Coronary artery (tissue), 2 donors: ENCODE measurements at regions not wholly inside any gene's neighbourhood (a gene's known extent, or its start where the extent isn't known, plus 50 kb on each side); places are given as distances from the start of the nearest gene placed in this dataset.
A peak's percentile ranks its signal among the peaks of the same experiment; 100 is the strongest.

Experiments
- DNase-seq: peaks from one replicate; pipeline ENCODE4 v3.0.0-alpha.2; 2017; ENCODE audit warnings: low spot score
- H3K27ac ChIP-seq, 2 donors: fragments of 200-600 bp; sonication (generic); one replicate each; pipeline ENCODE4 v1.5.1; 2016 to 2019
- H3K4me3 ChIP-seq: fragments of 200-600 bp; sonication (generic); 2 replicates; pipeline ENCODE4 v1.5.1; 2016; ENCODE audit warnings: mild to moderate bottlenecking, moderate library complexity
- CTCF ChIP-seq: fragments of 200-600 bp; sonication (generic); IDR thresholded peaks from one replicate; pipeline ENCODE4 v1.5.1; 2019; ENCODE audit warnings: antibody characterized with exemption

GRCh38 chr4:26032142-26032541 lies 118.1 kb downstream of the SMIM20 start:
- peak overlapping the region in 1 of 2 donors; percentile 75 for H3K27ac ChIP-seq
- no peak overlapping the region for H3K4me3 ChIP-seq
- no peak for TF ChIP-seq CTCF
- no peak for DNase-seq

- Histone ChIP-seq H3K4me3 (no peak overlapping the region), H3K27ac (peak overlapping the region in 1 of 2 donors; percentile 75)
- no peak for TF ChIP-seq CTCF
- DNase-seq: no peak
Observed at GRCh38 chr4:26032630-26033317, 118.8 kb downstream of the SMIM20 start.

GRCh38 chr4:26033389-26033788 lies 119.4 kb downstream of the SMIM20 start:
- no peak for DNase-seq

GRCh38 chr4:26034849-26035248 lies 120.8 kb downstream of the SMIM20 start:
- Histone ChIP-seq H3K4me3 (no peak overlapping the region), H3K27ac (no peak overlapping the region)
- no peak for DNase-seq
- no peak for TF ChIP-seq CTCF

More at GRCh38 chr4:26033389-26033788, 119.4 kb downstream of the SMIM20 start:
- TF ChIP-seq CTCF: no peak
- H3K4me3 ChIP-seq: no peak overlapping the region
- H3K27ac ChIP-seq: peak overlapping the region in 1 of 2 donors; percentile 75

GRCh38 chr4:26035921-26036320 lies 121.9 kb downstream of the SMIM20 start:
- no peak for DNase-seq
- Histone ChIP-seq H3K4me3 (no peak overlapping the region), H3K27ac (no peak overlapping the region)
- TF ChIP-seq CTCF: no peak

- no peak for DNase-seq
- no peak overlapping the region for H3K27ac ChIP-seq
- no peak overlapping the region for H3K4me3 ChIP-seq
- no peak for TF ChIP-seq CTCF
Observed at GRCh38 chr4:26039639-26040359, 125.8 kb downstream of the SMIM20 start.

GRCh38 chr4:26044524-26044923 lies 130.5 kb downstream of the SMIM20 start:
- no peak for TF ChIP-seq CTCF
- no peak overlapping the region for H3K4me3 ChIP-seq
- H3K27ac ChIP-seq: no peak overlapping the region
- no peak for DNase-seq
